ENCODE measurements at regions not wholly inside any gene's neighbourhood (a gene's known extent, or its start where the extent isn't known, plus 50 kb on each side); places are given as distances from the start of the nearest gene placed in this dataset.
A peak's percentile ranks its signal among the peaks of the same experiment; 100 is the strongest.

DNA sequence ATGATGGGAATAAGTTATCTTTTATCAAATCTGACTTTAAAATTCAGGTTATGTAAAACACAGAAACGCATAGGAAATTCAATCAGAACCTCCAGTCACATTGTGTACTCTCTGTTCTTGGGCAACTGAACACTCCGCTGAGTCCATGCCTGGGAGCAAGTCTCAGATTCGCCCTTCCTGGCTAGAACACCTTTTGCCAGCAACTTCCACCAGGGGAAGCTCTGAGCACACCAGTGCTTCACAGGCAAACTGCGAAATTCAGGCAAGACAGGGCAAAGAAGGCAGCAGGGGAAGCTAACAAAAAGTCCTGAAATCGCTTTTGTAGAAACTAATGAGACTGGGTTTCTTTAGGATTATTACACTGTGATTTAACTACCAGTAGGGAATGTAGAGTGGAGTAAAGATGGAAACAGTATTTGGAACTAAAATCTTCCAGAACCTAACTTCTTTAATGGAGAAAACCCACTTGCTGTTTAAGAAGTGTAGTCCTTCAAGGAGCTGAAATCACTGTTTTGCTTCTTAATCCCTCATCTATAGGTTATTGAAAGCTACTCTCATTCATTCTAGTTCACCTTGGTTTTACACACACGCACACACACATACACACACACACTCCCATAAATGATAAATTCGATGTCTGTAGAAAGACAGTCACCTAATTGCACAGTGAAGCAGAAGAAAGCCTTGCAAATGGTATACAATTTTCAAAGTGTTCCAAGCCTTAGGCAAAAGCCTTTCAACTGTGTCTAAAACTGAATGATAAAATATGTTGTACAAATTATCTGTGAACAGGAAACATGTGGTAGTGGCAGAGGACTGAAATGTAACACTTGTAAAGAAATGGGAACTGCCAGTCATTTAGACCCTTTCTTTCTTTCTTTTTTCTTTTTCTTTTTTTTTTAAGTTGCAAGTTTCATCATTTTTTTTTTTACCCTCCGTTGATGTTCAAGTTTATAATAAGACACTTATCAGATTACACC, 214.5 kb downstream of the TMEM182 start:
- TF ChIP-seq JUND (IDR thresholded peaks at IDR 0.05; ENCODE audit: low read length): peak; percentile 21; the same call in 1 of the 2 replicates
- TF ChIP-seq, protein P1, sequence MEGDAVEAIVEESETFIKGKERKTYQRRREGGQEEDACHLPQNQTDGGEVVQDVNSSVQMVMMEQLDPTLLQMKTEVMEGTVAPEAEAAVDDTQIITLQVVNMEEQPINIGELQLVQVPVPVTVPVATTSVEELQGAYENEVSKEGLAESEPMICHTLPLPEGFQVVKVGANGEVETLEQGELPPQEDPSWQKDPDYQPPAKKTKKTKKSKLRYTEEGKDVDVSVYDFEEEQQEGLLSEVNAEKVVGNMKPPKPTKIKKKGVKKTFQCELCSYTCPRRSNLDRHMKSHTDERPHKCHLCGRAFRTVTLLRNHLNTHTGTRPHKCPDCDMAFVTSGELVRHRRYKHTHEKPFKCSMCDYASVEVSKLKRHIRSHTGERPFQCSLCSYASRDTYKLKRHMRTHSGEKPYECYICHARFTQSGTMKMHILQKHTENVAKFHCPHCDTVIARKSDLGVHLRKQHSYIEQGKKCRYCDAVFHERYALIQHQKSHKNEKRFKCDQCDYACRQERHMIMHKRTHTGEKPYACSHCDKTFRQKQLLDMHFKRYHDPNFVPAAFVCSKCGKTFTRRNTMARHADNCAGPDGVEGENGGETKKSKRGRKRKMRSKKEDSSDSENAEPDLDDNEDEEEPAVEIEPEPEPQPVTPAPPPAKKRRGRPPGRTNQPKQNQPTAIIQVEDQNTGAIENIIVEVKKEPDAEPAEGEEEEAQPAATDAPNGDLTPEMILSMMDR (IDR thresholded peaks at IDR 0.05; ENCODE audit: control extremely low read depth in 1 of 3, insufficient read depth in 1 of 3, low read depth in 1 of 3, low read length in 3 of 3): peak; percentile 85 to 94 (median 86)
- TF ChIP-seq EZH2 (IDR thresholded peaks at IDR 0.05; ENCODE audit: low read depth, low read length, severe bottlenecking): no peak
- TF ChIP-seq CEBPB (IDR thresholded peaks at IDR 0.05; ENCODE audit: low read depth, low read length): 0 out of 2 replicates have a peak, but pooled peaks have one; percentile 21
- TF ChIP-seq RAD21 (IDR thresholded peaks at IDR 0.05 in 1 of 2, conservative IDR thresholded peaks at IDR 0.05 in 1 of 2; ENCODE audit: low read depth in 2 of 2, low read length in 2 of 2): peak; percentile 93 to 94
- no peak for TF ChIP-seq FOSL1 (IDR thresholded peaks at IDR 0.05; ENCODE audit: insufficient read depth, low read depth, low read length)
- no peak overlapping the region for H2BK120ac ChIP-seq (replicated peaks; ENCODE audit: low read depth, low read length)
- H3K4me1 ChIP-seq (replicated peaks in 1 of 4; ENCODE audit: control insufficient read depth in 3 of 4, insufficient read depth in 4 of 4, low read length in 3 of 4): no peaks in the 10 kb centered on the region
- H4K5ac ChIP-seq (ENCODE audit: insufficient read length, low read depth, low read length): no peak overlapping the region
- no peak overlapping the region for H2AK5ac ChIP-seq (ENCODE audit: low read depth, low read length)
- H2BK20ac ChIP-seq (ENCODE audit: low read length): no peak overlapping the region
- H3K79me2 ChIP-seq (ENCODE audit: control insufficient read depth in 1 of 2, insufficient read depth in 2 of 2, low read length in 2 of 2): no peaks in the 10 kb centered on the region
- no peak overlapping the region for H3K18ac ChIP-seq (ENCODE audit: extremely low read depth, low read length)
- no peaks in the 10 kb centered on the region for H3K23me2 ChIP-seq (ENCODE audit: low read depth, low read length)
- H3K4me2 ChIP-seq (ENCODE audit: insufficient read depth in 1 of 2, low read depth in 2 of 2, low read length in 2 of 2): no peak overlapping the region
- no peak overlapping the region for H2BK15ac ChIP-seq (ENCODE audit: low read length)
- no peaks in the 10 kb centered on the region for H3K27me3 ChIP-seq (replicated peaks in 1 of 4; ENCODE audit: control insufficient read depth in 3 of 4, extremely low read depth in 1 of 4, insufficient read depth in 3 of 4, low read length in 3 of 4)
- no peak overlapping the region for H4K91ac ChIP-seq (replicated peaks; ENCODE audit: insufficient read length, low read length)
- no peak overlapping the region for H2BK12ac ChIP-seq (ENCODE audit: low read depth, low read length)
- no peak overlapping the region for H3K9ac ChIP-seq (replicated peaks in 1 of 4; ENCODE audit: extremely low read depth in 1 of 4, low read depth in 3 of 4, low read length in 3 of 4)
- ChIA-PET POLR2A (ENCODE audit: partially characterized antibody) (interaction anchor here (1.3 kb wide), 1 partner anchor 13 kb away, joined by 5 read pairs; no protein-coding TSS in a partner anchor), CTCF (ENCODE audit: partially characterized antibody) (interaction anchor here (0.6 to 4.9 kb wide), 18 partner anchors 9 to 1874 kb away, joined by 3 to 27 read pairs (median 4); no protein-coding TSS in a partner anchor)
- H4K8ac ChIP-seq (ENCODE audit: extremely low read depth, insufficient read depth, low read length): no peak overlapping the region
- H3K56ac ChIP-seq (replicated peaks; ENCODE audit: insufficient read length, low read depth, low read length): no peak overlapping the region
- no peaks in the 10 kb centered on the region for H3K9me3 ChIP-seq (ENCODE audit: insufficient read depth in 2 of 2, low read depth in 1 of 2, low read length in 1 of 2)
- no peaks in the 10 kb centered on the region for H3K36me3 ChIP-seq (ENCODE audit: control insufficient read depth in 2 of 4, insufficient read depth in 4 of 4, low read length in 3 of 4)
- H2BK5ac ChIP-seq (ENCODE audit: low read depth, low read length): no peak overlapping the region
- H3K79me1 ChIP-seq (ENCODE audit: low read depth, low read length): no peaks in the 10 kb centered on the region
- WGBS, 2 experiments (ENCODE audit: extremely low coverage in 1 of 2, insufficient coverage in 1 of 2, insufficient read length in 1 of 2, insufficient replicate concordance in 2 of 2, low coverage in 1 of 2, low lambda C conversion rate in 2 of 2, missing lambda C conversion rate in 1 of 2): 42% methylated on average over 8 of the region's 8 CpGs; no CpG with 5 or more reads in 1 of the 2 experiments
- no peak overlapping the region for H3K23ac ChIP-seq (ENCODE audit: insufficient read length)
- no peak overlapping the region for H3K14ac ChIP-seq (ENCODE audit: insufficient read length)
- H2AFZ ChIP-seq (ENCODE audit: low read length): peak overlapping the region; percentile 98; the same call in 1 of the 2 replicates
- H3K27ac ChIP-seq (ENCODE audit: low read depth, low read length): no peak overlapping the region
- no peak overlapping the region for H3K4ac ChIP-seq (replicated peaks; ENCODE audit: insufficient read length, low read depth, low read length)
- H4K20me1 ChIP-seq (replicated peaks in 1 of 2; ENCODE audit: control insufficient read depth in 1 of 2, insufficient read depth in 2 of 2, low read length in 2 of 2): no peaks in the 10 kb centered on the region
- DNase-seq (ENCODE audit: low read depth in 1 of 2, low spot score in 2 of 2) (peak; percentile 36 to 54), FAIRE-seq (peak; percentile 94)
- no peak overlapping the region for H3K4me3 ChIP-seq (ENCODE audit: extremely low read depth in 1 of 4, insufficient read depth in 2 of 4, low read depth in 3 of 4, low read length in 4 of 4)
